Smooth muscle cell (in vitro differentiated cells): ENCODE measurements at regions not wholly inside any gene's neighbourhood (a gene's known extent, or its start where the extent isn't known, plus 50 kb on each side); places are given as distances from the start of the nearest gene placed in this dataset.

Source experiments
- DNase-seq: peaks from one replicate; lab custom pipeline; 2025; ENCODE audit not compliant: unreplicated experiment; lab: John Stamatoyannopoulos, UW
- H2AFZ ChIP-seq: fragments of 200-600 bp; sonication (generic); 2 replicates; pipeline ENCODE4 v1.6.0; 2016; ENCODE audit warnings: antibody characterized with exemption, low read depth, mild to moderate bottlenecking
- H3F3A ChIP-seq: fragments of 200-600 bp; sonication (generic); 2 replicates; pipeline ENCODE4 v1.6.0; 2017; ENCODE audit warnings: antibody characterized with exemption, low read depth
- H3K27ac ChIP-seq: fragments of 200-600 bp; sonication (generic); 2 replicates; pipeline ENCODE4 v1.5.1; 2016; ENCODE audit warnings: low read depth, mild to moderate bottlenecking
- H3K27me3 ChIP-seq: fragments of 200-600 bp; sonication (generic); 2 replicates; pipeline ENCODE4 v1.6.1; 2016; ENCODE audit warnings: low read depth, mild to moderate bottlenecking
- H3K36me3 ChIP-seq: fragments of 200-600 bp; sonication (generic); 2 replicates; pipeline ENCODE4 v1.5.1; 2016; ENCODE audit warnings: low read depth
- H3K4me1 ChIP-seq: fragments of 200-600 bp; sonication (generic); 2 replicates; pipeline ENCODE4 v1.5.1; 2016; ENCODE audit warnings: low read depth
- H3K4me2 ChIP-seq: fragments of 200-600 bp; sonication (generic); 2 replicates; pipeline ENCODE4 v1.6.0; 2016; ENCODE audit warnings: mild to moderate bottlenecking
- H3K4me3 ChIP-seq: fragments of 200-600 bp; sonication (generic); 2 replicates; pipeline ENCODE4 v1.5.1; 2016; ENCODE audit warnings: mild to moderate bottlenecking
- H3K79me2 ChIP-seq: fragments of 200-600 bp; sonication (generic); 2 replicates; pipeline ENCODE4 v1.6.0; 2016; ENCODE audit warnings: low read depth, mild to moderate bottlenecking
- H3K9ac ChIP-seq: fragments of 200-600 bp; sonication (generic); 2 replicates; pipeline ENCODE4 v1.6.0; 2016; ENCODE audit warnings: low read depth
- H3K9me3 ChIP-seq: fragments of 200-600 bp; sonication (generic); replicated peaks from 2 replicates; pipeline ENCODE4 v1.5.1; 2016; ENCODE audit warnings: low read depth
- H4K20me1 ChIP-seq: fragments of 200-600 bp; sonication (generic); 2 replicates; pipeline ENCODE4 v1.6.0; 2016; ENCODE audit warnings: low read depth
- WGBS: methylation state at CpG from one replicate; pipeline ENCODE4 v1.1.7; 2016; ENCODE audit warnings: low lambda C conversion rate; 5-methylcytosine and 5-hydroxymethylcytosine counted together
- TF ChIP-seq, protein P1 (sequence below): fragments of 200-600 bp; sonication (generic); IDR thresholded peaks from 2 replicates; pipeline ENCODE4 v1.5.1; 2017; ENCODE audit warnings: borderline replicate concordance, mild to moderate bottlenecking, antibody characterized with exemption; ENCODE audit not compliant: insufficient read depth, poor library complexity, severe bottlenecking

DNA sequence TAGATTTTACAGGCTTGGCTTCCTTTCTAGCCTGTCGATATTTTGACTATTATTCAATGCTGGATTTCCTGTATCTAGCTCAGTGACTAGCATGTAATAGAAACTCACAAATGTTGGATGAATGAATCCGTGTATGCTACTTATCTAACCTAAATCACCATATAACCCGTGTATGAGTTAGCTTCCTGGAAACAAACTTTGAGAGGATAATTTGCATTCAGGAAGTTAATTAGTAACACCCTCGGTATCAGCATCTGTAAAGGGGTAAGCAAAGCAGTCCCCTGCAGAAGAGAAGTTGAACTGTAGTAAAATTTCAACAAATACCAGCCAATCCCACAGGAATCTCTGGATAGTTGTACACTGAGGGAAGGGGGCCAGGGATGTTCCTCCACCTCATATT lies 269.4 kb upstream of the LRATD1 start:
- Histone ChIP-seq H2AFZ (no peak overlapping the region), H3K4me2 (no peak overlapping the region)
- TF ChIP-seq, protein P1, sequence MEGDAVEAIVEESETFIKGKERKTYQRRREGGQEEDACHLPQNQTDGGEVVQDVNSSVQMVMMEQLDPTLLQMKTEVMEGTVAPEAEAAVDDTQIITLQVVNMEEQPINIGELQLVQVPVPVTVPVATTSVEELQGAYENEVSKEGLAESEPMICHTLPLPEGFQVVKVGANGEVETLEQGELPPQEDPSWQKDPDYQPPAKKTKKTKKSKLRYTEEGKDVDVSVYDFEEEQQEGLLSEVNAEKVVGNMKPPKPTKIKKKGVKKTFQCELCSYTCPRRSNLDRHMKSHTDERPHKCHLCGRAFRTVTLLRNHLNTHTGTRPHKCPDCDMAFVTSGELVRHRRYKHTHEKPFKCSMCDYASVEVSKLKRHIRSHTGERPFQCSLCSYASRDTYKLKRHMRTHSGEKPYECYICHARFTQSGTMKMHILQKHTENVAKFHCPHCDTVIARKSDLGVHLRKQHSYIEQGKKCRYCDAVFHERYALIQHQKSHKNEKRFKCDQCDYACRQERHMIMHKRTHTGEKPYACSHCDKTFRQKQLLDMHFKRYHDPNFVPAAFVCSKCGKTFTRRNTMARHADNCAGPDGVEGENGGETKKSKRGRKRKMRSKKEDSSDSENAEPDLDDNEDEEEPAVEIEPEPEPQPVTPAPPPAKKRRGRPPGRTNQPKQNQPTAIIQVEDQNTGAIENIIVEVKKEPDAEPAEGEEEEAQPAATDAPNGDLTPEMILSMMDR, result no peak

DNA sequence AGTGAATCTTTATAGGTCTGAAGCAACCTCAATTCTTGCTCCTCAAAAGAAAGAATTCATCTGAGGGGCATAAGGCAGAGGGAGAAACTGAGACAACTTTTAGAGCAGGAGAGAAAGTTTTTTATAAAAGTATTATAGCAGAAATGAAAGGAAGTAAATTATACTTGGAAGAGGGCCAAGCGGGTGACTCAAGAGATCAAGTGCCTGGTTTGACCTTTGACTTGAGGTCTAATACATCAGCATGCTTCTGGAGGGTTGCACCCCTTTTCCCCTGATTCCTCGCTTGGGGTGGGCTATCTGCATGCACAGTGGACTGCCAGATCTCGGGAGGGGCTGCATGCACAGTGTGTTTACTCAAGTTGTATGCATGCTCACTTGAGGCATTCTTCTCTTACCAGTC lies 268.5 kb upstream of the LRATD1 start:
- no peak for DNase-seq
- no peak overlapping the region for H2AFZ ChIP-seq
- no peaks in the 10 kb centered on the region for H4K20me1 ChIP-seq
- H3K4me1 ChIP-seq, result no peaks in the 10 kb centered on the region
- TF ChIP-seq, protein P1, result no peak
- no peak overlapping the region for H3K27ac ChIP-seq
- no peaks in the 10 kb centered on the region for H3K79me2 ChIP-seq
- H3K36me3 ChIP-seq, result no peaks in the 10 kb centered on the region
- WGBS, result 52% methylated on average over 3 of the region's 3 CpGs
- H3K4me3 ChIP-seq, result no peak overlapping the region
- H3K4me2 ChIP-seq, result no peak overlapping the region
- H3K9ac ChIP-seq, result no peak overlapping the region
- H3K27me3 ChIP-seq, result no peaks in the 10 kb centered on the region
- no peaks in the 10 kb centered on the region for H3F3A ChIP-seq
- no peaks in the 10 kb centered on the region for H3K9me3 ChIP-seq

More for the DNA sequence above, 269.4 kb upstream of the LRATD1 start:
- no peaks in the 10 kb centered on the region for H3K4me1 ChIP-seq
- WGBS, result 76% methylated on average over 4 of the region's 4 CpGs
- H3K36me3 ChIP-seq, result no peaks in the 10 kb centered on the region
- no peaks in the 10 kb centered on the region for H3K9me3 ChIP-seq
- no peak overlapping the region for H3K27ac ChIP-seq
- DNase-seq, result no peak
- no peak overlapping the region for H3K9ac ChIP-seq
- no peaks in the 10 kb centered on the region for H3K79me2 ChIP-seq
- no peak overlapping the region for H3K4me3 ChIP-seq
- no peaks in the 10 kb centered on the region for H4K20me1 ChIP-seq
- no peaks in the 10 kb centered on the region for H3F3A ChIP-seq
- no peaks in the 10 kb centered on the region for H3K27me3 ChIP-seq

DNA sequence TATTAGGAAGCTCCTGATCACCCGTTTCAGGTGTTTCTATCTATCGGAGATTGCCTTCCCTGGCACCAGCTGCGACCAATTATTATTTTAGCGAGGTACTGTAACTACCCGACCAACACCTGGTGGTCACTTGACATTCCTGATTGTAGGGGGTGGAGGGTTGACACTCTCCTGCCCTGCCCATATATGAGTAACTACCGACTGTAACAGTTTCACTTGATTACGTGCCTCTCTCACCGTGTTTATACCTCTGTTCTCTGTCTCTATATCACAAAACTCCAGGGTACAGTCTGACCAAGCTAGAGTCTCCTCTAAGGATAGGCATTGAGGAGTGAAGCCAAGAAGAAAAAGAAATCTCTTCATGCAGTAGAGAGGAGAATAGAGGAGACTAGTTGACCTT lies 268.0 kb upstream of the LRATD1 start:
- Histone ChIP-seq H4K20me1 (no peaks in the 10 kb centered on the region), H3K36me3 (no peaks in the 10 kb centered on the region), H3K4me3 (no peak overlapping the region), H3K9ac (no peak overlapping the region), H3K27ac (no peak overlapping the region), H3K4me2 (no peak overlapping the region), H3K9me3 (no peaks in the 10 kb centered on the region), H3K4me1 (no peaks in the 10 kb centered on the region), H3K27me3 (no peaks in the 10 kb centered on the region), H3K79me2 (no peaks in the 10 kb centered on the region), H2AFZ (no peak overlapping the region), H3F3A (no peaks in the 10 kb centered on the region)
- TF ChIP-seq, protein P1, result no peak
- WGBS, result 96% methylated on average over 8 of the region's 8 CpGs
- no peak for DNase-seq

DNA sequence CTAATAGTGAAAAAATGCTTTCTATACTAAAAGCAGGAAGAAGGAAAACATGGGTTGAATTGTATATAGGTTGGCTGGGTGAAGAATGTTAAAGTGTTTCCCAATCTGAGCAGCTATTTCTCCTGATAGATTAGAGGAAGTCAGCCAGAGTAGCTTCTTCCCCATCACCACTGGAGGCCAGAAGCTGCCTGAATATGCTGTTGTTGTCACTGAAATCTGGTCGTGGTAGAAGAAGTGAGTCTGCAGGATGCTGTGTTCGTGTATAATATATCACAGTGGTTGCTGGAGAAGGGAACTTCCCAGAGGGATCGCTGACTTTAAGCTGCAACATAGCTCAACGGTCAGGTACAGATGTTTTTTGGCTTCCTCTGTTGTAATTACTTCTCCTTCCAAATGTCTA lies 247.5 kb upstream of the LRATD1 start:
- Histone ChIP-seq H3K4me3 (no peak overlapping the region), H3K79me2 (no peaks in the 10 kb centered on the region), H3K4me1 (no peaks in the 10 kb centered on the region), H3K36me3 (no peaks in the 10 kb centered on the region), H2AFZ (no peak overlapping the region), H3K27me3 (no peaks in the 10 kb centered on the region), H4K20me1 (no peaks in the 10 kb centered on the region), H3K9ac (no peak overlapping the region), H3F3A (no peaks in the 10 kb centered on the region), H3K9me3 (no peaks in the 10 kb centered on the region), H3K27ac (no peak overlapping the region), H3K4me2 (no peak overlapping the region)
- WGBS, result 61% methylated on average over 4 of the region's 4 CpGs
- DNase-seq, result no peak
- TF ChIP-seq, protein P1, result no peak
